Astrocyte of the cerebellum (primary cell): ENCODE measurements at regions not wholly inside any gene's neighbourhood (a gene's known extent, or its start where the extent isn't known, plus 50 kb on each side); places are given as distances from the start of the nearest gene placed in this dataset.

ENCODE experiments used
- DNase-seq: peaks from one replicate; pipeline ENCODE4 v3.0.0-alpha.2; 2011; ENCODE audit warnings: low read depth
- H3K4me3 ChIP-seq: 2 replicates; pipeline ENCODE4 v1.5.1; 2011; ENCODE audit warnings: mild to moderate bottlenecking, low read depth, low read length, moderate library complexity
- in situ Hi-C: cut with HindIII; loops from 2 replicates; pipeline ENCODE4 v1.10.0; 2017; ENCODE audit warnings: low sequenced_read_pairs
- TF ChIP-seq, protein P1 (sequence below): IDR thresholded peaks from 2 replicates; pipeline ENCODE4 v1.5.1; 2012; ENCODE audit warnings: low read length, low read depth, moderate library complexity, mild to moderate bottlenecking; ENCODE audit errors: missing control alignments

GRCh38 chr3:41088882-41089281 is 110.4 kb upstream of the CTNNB1 start:
- in situ Hi-C loops: no loop called here
- no peak overlapping the region for H3K4me3 ChIP-seq
- TF ChIP-seq, protein P1, sequence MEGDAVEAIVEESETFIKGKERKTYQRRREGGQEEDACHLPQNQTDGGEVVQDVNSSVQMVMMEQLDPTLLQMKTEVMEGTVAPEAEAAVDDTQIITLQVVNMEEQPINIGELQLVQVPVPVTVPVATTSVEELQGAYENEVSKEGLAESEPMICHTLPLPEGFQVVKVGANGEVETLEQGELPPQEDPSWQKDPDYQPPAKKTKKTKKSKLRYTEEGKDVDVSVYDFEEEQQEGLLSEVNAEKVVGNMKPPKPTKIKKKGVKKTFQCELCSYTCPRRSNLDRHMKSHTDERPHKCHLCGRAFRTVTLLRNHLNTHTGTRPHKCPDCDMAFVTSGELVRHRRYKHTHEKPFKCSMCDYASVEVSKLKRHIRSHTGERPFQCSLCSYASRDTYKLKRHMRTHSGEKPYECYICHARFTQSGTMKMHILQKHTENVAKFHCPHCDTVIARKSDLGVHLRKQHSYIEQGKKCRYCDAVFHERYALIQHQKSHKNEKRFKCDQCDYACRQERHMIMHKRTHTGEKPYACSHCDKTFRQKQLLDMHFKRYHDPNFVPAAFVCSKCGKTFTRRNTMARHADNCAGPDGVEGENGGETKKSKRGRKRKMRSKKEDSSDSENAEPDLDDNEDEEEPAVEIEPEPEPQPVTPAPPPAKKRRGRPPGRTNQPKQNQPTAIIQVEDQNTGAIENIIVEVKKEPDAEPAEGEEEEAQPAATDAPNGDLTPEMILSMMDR: no peak
- DNase-seq: no peak

GRCh38 chr3:41089566-41089965 is 109.7 kb upstream of the CTNNB1 start:
- in situ Hi-C loops: no loop called here
- no peak overlapping the region for H3K4me3 ChIP-seq
- DNase-seq: no peak
- TF ChIP-seq, protein P1: no peak

DNA sequence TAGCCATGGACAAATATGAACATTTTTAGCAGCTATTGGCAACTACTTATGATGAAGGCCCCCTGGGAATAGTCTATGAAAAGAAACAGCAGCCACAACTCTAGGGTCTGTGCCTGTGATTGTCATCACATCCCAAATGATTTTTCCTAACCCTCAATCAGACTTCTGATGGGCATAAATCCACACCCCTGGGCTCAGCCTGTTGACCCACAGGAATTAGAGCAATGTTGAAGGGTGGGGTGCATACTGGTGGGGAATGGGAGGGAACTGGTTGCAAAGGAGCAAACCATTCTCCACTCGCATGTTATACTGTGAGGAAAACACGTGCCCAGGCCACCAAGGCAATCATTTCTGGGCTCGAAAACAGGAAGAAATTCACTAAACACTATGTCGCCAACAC is 106.5 kb upstream of the CTNNB1 start:
- no peak overlapping the region for H3K4me3 ChIP-seq
- no peak for DNase-seq
- TF ChIP-seq, protein P1: no peak
- in situ Hi-C loops: no loop called here

DNA sequence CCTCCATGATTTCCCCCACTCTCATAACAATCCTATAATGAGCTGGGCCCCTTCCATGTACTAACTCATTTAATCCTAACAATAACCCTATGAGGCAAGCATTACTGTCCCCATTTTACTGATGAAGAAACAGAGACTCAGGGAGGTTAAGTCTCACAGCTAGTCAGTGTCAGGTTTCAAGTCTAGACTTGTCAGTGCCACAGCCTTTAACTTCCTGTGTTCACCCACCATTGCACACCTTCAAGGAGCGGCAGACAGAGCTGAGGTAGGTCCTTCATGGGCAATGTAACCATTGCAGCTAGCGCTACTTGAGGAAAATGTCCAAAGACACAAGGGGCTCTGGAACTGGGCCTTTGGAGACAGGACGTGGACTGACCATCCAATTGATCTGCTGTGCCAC is 105.8 kb upstream of the CTNNB1 start:
- in situ Hi-C loops: no loop called here
- TF ChIP-seq, protein P1: no peak
- no peak for DNase-seq
- H3K4me3 ChIP-seq: no peak overlapping the region

- TF ChIP-seq, protein P1: no peak
- in situ Hi-C loops: no loop called here
- no peak for DNase-seq
- H3K4me3 ChIP-seq: no peak overlapping the region
Measured at GRCh38 chr3:41094351-41094750, 105.0 kb upstream of the CTNNB1 start.

DNA sequence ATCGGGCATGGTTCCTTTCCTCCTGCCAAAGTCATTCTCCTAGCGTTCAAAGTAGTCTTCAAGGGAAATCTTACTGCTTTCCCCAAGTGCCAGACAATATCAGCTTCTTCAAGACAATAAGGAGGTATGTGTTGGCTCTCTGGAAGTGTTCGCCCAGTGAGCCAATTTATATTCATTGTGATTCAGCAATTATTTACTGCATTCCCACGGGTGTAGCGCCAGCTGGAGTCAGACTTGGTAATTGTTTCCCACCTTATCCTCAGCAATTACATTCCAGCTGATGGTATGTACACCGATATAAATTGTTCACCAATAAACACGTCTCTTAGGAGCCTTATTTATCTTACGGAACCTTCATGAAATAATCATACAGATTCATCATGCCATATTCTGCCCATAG is 103.6 kb upstream of the CTNNB1 start:
- H3K4me3 ChIP-seq: no peak overlapping the region
- in situ Hi-C loops: no loop called here
- TF ChIP-seq, protein P1: no peak
- no peak for DNase-seq
